ENCODE measurements at regions not wholly inside any gene's neighbourhood (a gene's known extent, or its start where the extent isn't known, plus 50 kb on each side); places are given as distances from the start of the nearest gene placed in this dataset.
"Not testable (repeated sequence)": the region's sequence is repeated elsewhere in the genome, so short reads cannot be mapped to it uniquely, and the experiment has no call there.

GRCh38 chr14:105857826-105858675, 331.7 kb downstream of the TMEM121 start:
- DNase-seq (ENCODE audit: low read depth): no peak

- DNase-seq (ENCODE audit: low read depth): no peak
Measured at GRCh38 chr14:105858676-105859025, 332.3 kb downstream of the TMEM121 start.

- DNase-seq (ENCODE audit: low read depth): not testable (repeated sequence)
Measured at GRCh38 chr14:105859073-105859716, 332.8 kb downstream of the TMEM121 start.

GRCh38 chr14:105859717-105860614, 333.6 kb downstream of the TMEM121 start:
- DNase-seq (ENCODE audit: low read depth): no peak

GRCh38 chr14:105860615-105861580, 334.5 kb downstream of the TMEM121 start:
- DNase-seq (ENCODE audit: low read depth): no peak

GRCh38 chr14:105861985-105862465, 335.6 kb downstream of the TMEM121 start:
- no peak for DNase-seq (ENCODE audit: low read depth)

- DNase-seq (ENCODE audit: low read depth): no peak
Measured at GRCh38 chr14:105862581-105863239, 336.3 kb downstream of the TMEM121 start.

GRCh38 chr14:105863296-105864108, 337.1 kb downstream of the TMEM121 start:
- no peak for DNase-seq (ENCODE audit: low read depth)

GRCh38 chr14:105864116-105864515, 337.7 kb downstream of the TMEM121 start:
- no peak for DNase-seq (ENCODE audit: low read depth)

- DNase-seq (ENCODE audit: low read depth): no peak
Measured at GRCh38 chr14:105864651-105865265, 338.4 kb downstream of the TMEM121 start.

GRCh38 chr14:105865266-105865903, 339.0 kb downstream of the TMEM121 start:
- DNase-seq (ENCODE audit: low read depth): no peak

- no peak for DNase-seq (ENCODE audit: low read depth)
Measured at GRCh38 chr14:105865904-105866840, 339.8 kb downstream of the TMEM121 start.

GRCh38 chr14:105866841-105867321, 340.5 kb downstream of the TMEM121 start:
- no peak for DNase-seq (ENCODE audit: low read depth)

GRCh38 chr14:105867961-105868599, 341.7 kb downstream of the TMEM121 start:
- DNase-seq (ENCODE audit: low read depth): no peak

GRCh38 chr14:105871590-105871989, 345.2 kb downstream of the TMEM121 start:
- DNase-seq (ENCODE audit: low read depth): no peak

GRCh38 chr14:105873870-105874512, 347.6 kb downstream of the TMEM121 start:
- no peak for DNase-seq (ENCODE audit: low read depth)

Measured in stimulated activated CD8-positive, alpha-beta memory T cell treated with anti-CD3 and anti-CD28 coated beads, Interleukin-15, amount 100 ng/mL, for 24 hours (primary cell).